GM19043 (cell line): ENCODE measurements at regions not wholly inside any gene's neighbourhood (a gene's known extent, or its start where the extent isn't known, plus 50 kb on each side); places are given as distances from the start of the nearest gene placed in this dataset.

ENCODE experiments used
- ATAC-seq: cut with Tn5 transposase; IDR thresholded peaks from one replicate; pipeline ENCODE4 v1.9.1; 2021; ENCODE audit warnings: low read depth; ENCODE audit not compliant: unreplicated experiment

GRCh38 chr12:9271875-9272274 is 63.7 kb upstream of the PZP start:
- no peak for ATAC-seq

- no peak for ATAC-seq
Measured at GRCh38 chr12:9264546-9264945, 56.4 kb upstream of the PZP start.

GRCh38 chr12:9260931-9261330 is 52.7 kb upstream of the PZP start:
- ATAC-seq, result no peak

- ATAC-seq, result no peak
Measured at GRCh38 chr12:9258676-9259075, 50.5 kb upstream of the PZP start.
